Endothelial cell of umbilical vein (primary cell): ENCODE measurements at regions not wholly inside any gene's neighbourhood (a gene's known extent, or its start where the extent isn't known, plus 50 kb on each side); places are given as distances from the start of the nearest gene placed in this dataset.

Experiments
- CTCF ChIP-seq, 2 donors: IDR thresholded peaks; 1 replicate in 1 of 2; 2 replicates in 1 of 2; pipeline ENCODE4 v1.5.1; 2011; ENCODE audit warnings: low read length in 2 of 2, mild to moderate bottlenecking in 2 of 2, moderate library complexity in 2 of 2, control low read depth in 1 of 2, inconsistent platforms in 1 of 2, low read depth in 1 of 2; ENCODE audit not compliant: insufficient read depth in 1 of 2; ENCODE audit errors: extremely low read depth in 1 of 2
- EZH2 ChIP-seq: IDR thresholded peaks from 2 replicates; pipeline ENCODE4 v1.6.1; 2012; ENCODE audit warnings: borderline replicate concordance, low read depth, mild to moderate bottlenecking, moderate library complexity, low read length, inconsistent platforms; ENCODE audit not compliant: severe bottlenecking
- POLR2A ChIP-seq: IDR thresholded peaks from 2 replicates; pipeline ENCODE4 v1.6.1; 2012; ENCODE audit warnings: low read depth, mild to moderate bottlenecking, control low read depth, low read length

GRCh38 chr11:92504004-92504403, 279.4 kb downstream of the FAT3 start:
- TF ChIP-seq POLR2A (no peak), EZH2 (no peak), CTCF (IDR thresholded peaks at IDR 0.05; ENCODE audit: extremely low read depth in 1 of 2, insufficient read depth in 1 of 2, low read depth in 1 of 2, low read length in 2 of 2) (no peak)
